G401 (cell line): ENCODE measurements at regions not wholly inside any gene's neighbourhood (a gene's known extent, or its start where the extent isn't known, plus 50 kb on each side); places are given as distances from the start of the nearest gene placed in this dataset.

Source experiments
- DNase-seq: peaks from one replicate; pipeline ENCODE4 v3.0.0-alpha.2; 2015; ENCODE audit warnings: low spot score
- in situ Hi-C: cut with HindIII; loops from 2 replicates; pipeline ENCODE4 v1.10.0; 2016; ENCODE audit warnings: low sequenced_read_pairs, mixed read lengths

DNA sequence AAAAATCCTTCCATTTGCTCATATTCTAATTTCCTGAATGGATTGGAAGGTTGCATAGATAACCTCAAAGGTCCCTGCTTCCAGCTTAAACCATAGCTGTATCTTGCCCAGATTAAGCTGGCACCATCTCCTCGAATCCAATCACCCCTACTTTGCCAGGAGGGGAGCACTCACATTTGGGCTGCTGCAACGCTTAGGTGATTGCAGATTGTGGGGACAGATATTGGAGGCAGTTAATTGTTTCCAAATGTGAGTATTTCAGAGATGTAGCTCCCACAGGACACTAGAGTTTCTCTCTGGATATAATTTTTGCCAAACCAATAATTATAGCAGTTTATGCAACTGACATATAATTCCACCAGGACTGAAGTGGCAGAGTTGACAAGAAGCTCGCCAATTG is 53.5 kb upstream of the ACSL1 start:
- no peak for DNase-seq
- in situ Hi-C loops = no loop called here

DNA sequence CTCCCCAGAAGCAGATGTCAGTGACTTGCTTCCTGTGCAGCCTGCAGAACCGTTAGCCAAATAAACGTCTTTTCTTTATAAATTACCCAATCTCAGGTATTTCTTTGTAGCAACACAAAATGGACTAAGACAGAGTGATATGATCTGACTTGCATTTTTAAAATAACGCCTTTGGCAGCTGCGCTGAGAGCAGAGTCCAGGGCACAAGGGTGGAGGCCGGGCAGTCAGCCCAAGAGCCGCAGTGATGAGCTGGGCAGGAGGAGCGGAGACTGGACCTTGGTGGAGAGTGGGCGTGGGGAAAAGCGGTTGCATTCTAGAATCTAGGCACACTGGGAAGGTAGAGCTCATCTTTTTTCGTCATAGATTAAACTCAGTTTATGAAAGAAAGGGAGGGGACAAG is 56.5 kb upstream of the ACSL1 start:
- in situ Hi-C loops = no loop called here
- DNase-seq = no peak

DNA sequence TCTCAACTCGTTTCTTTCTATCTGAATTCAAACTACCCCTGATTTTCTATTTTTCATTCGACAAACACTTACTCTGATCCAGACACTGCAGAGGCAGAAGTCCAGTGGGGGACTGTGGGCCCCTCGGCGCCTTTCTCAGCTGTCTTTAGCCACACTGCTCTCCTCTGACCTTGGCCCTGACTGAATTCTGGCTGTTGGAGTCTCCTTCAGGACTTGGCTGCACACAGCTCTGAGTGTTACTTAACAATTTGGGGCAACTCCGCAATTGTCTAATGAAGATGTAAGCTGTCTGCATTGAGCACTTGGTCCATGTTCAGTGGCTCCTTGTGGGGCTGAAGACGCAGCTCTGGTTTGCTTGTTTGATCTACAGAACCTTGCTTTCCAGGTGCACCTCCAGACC is 57.3 kb upstream of the ACSL1 start:
- no peak for DNase-seq
- in situ Hi-C loops = no loop called here

DNA sequence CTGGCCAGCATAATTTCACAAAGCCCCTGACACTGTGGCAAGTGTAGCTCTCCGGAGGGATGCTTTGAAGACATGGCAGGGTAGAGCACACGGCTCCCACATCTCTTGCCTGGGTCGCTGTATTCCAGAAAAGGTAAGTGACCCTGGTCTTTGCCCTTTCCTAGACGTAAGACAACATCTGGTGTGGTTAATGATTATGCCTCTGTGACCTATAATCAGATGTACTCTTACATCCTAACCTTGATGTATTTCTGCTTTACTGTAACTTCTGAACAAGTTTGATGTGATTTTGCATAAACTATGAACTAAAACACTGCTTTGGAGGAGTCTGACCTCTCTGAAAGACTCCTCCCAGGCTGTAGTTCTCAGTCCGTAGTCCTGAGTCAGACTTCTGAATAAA is 59.1 kb upstream of the ACSL1 start:
- in situ Hi-C loops = no loop called here
- no peak for DNase-seq

DNA sequence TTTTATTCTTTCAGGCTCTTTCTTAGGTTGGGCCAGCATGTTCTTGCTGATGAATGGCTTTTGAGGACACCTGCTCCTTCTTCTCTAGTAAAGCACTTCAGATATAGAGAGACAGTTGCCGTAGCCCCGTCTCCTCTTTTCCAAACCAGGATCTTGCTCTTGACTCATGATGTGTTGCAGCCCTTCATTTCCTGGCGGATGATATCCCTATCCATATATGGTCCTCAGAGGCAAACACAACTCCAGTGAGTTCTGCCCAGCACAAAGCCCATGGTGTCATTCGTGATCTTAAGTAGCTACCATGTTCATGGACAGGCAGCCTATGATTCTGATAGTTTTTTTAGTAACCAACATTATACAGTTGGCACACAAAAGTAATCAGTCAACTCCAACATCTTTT is 59.8 kb upstream of the ACSL1 start:
- DNase-seq = no peak
- in situ Hi-C loops = no loop called here

DNA sequence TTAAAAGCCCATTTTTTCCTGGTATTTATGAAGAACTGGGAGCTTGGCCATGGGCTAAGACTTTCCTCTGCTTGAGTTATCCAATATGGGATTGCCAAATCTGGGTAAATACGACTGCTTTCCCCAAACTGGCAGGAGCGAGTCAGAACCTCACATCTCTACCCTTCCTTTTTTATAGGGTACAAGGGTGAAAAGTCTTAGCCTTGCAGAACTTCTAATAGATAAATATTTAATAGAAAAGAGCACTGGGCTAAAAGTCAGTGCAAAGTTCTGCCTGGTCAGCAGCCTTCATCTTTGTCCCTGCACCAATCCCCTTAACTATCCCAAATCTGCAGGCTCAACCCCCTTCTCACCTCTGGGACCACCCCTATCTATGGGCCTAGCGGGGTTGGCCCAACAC is 61.6 kb upstream of the ACSL1 start:
- no peak for DNase-seq
- in situ Hi-C loops = no loop called here

DNA sequence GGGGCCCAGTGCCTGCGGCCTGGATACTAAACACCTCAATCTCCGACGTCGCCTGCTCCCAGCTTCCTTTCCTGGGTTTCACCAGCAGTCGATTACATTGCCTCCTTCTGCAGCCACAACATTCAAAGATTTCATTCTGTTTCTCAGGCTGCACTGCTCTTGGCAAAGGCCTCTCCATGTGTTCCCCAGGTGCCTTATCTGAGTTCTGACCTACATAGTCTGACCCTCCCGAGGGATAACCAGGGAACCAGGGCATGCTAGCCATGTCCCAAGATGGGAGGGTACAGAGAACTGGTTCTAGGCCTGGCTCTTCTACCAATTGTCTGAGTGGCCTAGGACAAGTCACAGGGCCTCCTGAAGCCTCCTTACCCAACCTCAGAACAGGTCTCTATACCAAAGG is 62.2 kb upstream of the ACSL1 start:
- in situ Hi-C loops = no loop called here
- no peak for DNase-seq

DNA sequence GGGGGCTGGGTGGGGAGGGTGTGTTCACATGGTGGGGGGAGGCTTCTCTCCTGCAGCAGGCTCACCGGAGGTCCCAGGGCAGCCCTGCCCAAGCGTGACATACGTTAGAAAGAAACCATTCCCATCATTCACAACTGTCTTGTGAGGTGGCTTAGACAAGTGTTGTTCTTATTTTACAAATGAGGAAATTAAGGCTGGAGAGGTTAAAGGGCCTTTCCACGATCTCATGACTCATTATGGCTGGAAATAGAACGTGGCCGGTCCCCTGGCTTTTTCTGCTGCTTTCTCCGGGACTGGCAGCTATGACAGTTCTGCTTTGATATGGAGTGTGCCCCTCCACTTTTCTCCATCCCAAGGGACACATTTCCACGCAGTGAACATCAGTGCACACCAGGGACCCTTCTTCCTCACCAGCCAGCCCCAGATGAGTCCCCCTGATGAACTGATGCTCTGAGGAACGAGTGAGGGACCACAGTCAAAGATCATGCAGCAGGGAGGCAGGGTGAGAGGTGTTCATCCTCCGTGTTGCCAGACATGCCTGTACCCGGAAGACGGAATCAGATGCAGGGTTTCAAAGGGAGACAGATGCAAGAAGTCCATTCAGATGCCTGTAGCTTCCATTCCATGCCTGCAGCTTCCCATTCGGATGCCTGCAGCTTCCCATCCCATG is 64.0 kb upstream of the ACSL1 start:
- DNase-seq = no peak
- in situ Hi-C loops = no loop called here

DNA sequence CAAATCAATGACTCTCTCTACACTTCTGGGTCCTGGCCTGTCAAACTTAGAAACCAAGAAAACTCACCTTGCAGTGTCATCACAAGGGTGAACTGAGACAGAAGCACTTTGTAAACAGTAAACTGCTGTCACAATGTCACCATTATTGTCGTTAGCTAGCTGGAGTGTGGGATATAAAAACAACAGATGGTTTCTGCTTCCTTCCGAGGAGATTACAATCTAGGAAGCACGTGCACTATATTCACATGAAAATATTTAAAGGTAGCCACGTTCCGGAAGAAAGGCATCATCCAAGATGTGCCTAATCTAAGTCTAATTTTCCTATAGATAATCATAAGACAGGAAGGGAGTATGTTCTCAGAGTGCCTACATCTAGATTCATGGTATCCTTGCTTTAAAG is 64.7 kb upstream of the ACSL1 start:
- no peak for DNase-seq
- in situ Hi-C loops = no loop called here

DNA sequence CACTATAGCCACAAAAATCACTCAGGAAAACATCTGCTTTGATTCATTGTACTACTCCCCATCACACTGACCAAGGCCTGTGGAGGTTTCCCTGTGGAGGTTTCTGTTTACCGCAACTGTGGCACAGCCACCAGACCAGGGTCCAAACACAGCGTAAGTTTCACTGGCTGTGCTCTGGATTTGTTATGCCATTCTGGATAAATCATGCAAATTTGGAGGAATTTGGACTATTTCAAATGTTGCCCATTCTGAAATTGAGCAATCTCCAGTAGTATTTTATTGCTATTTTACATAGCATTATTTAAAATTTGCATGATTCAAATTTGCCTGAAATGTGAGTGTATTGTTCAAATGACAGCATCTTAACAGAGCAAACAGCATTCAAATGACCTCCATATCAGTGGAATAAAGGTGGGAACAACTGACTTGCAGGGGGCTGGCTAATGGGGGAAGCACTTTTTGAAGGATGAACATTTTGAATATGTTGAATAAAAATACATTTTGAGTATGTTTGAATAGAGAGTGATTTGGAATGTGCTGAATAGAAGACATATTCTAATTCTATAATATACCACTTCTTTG is 66.1 kb upstream of the ACSL1 start:
- in situ Hi-C loops = no loop called here
- no peak for DNase-seq

DNA sequence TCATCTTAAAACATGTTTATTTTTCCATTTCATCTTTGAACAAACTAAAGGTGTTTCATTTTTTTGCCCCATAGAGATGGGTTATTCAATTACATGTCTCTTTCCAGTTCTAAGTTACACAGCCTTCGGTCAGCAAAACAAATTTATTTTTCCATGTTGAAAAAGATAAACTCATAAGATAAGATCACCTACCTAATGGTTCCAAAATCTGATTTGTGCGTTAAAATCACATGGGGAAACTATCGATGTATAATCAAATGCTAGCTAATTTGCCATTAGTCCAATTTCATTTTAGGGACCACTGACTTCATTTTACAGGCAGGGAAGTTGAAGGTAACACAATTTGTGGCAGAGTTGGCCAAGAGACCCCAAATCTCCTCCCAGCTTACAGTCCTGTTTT is 67.2 kb upstream of the ACSL1 start:
- in situ Hi-C loops = no loop called here

DNA sequence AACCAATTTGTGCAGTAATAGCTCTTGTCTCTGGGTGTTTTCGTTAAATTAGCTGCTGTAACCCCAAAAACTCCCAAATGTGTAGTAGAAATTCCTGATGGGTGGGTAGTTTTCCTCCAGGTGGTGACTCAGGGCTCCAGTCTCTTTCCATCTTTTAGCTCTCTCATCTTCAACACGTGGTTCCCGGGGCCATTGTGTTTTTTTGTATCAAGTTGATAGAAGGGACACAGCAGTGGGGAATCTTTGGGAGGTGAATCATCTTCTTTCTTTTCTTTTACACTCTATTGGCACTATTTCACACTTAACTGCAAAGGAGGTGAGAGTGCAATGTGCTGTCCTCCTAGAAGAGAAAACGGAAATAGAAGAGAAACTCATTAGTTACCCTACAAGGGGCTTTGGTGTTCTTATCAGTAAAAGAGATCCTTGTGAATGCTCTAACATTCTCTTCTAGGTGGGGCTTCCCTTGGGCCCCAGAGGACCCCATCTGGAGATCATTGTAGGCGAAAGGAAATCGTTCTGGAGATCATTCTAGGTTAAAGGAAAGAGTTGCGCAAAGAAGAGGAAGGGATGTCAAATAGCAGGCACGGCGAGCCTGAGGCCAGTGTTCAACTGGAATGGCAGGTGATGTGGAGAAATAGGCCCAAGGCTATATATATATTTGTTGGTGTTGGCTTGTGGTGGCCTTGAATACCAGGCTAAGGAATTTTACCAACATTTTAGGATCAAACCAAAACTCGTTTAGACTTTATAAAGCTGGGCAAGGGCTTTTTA is 68.2 kb upstream of the ACSL1 start:
- DNase-seq = no peak
- in situ Hi-C loops = no loop called here

More for the DNA sequence above, 67.2 kb upstream of the ACSL1 start:
- no peak for DNase-seq

DNA sequence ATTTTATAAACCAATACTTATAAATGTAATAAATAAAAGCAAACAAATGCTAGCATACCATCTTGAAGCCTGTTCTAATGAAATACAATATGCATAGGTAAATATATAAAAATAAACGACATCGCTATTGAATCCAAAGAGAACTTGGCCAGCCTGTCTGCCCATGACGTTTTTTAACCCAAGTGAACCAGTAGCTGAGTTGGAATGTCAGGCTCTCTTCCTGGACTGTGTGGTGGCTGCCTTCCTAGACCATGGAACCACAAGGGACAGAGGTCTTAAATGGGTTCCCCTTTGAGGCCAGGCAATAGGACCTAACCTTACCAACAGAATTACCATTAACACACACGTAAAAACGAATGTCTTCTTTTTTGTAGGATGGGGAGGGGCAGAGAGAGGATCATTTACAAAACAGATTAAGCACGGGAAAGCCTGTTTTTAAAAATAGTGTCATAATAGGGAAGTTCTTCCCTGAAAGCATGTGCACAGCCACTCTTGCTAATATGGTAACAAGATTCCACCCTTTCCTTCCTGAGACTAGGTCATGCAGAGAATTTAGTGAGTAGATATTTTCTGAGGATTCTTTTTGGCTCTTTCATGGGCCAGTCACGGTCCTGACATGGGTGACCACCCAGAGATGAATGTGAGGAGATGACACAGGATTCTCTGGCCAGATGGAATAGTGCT is 69.4 kb upstream of the ACSL1 start:
- in situ Hi-C loops = no loop called here
- DNase-seq = no peak

DNA sequence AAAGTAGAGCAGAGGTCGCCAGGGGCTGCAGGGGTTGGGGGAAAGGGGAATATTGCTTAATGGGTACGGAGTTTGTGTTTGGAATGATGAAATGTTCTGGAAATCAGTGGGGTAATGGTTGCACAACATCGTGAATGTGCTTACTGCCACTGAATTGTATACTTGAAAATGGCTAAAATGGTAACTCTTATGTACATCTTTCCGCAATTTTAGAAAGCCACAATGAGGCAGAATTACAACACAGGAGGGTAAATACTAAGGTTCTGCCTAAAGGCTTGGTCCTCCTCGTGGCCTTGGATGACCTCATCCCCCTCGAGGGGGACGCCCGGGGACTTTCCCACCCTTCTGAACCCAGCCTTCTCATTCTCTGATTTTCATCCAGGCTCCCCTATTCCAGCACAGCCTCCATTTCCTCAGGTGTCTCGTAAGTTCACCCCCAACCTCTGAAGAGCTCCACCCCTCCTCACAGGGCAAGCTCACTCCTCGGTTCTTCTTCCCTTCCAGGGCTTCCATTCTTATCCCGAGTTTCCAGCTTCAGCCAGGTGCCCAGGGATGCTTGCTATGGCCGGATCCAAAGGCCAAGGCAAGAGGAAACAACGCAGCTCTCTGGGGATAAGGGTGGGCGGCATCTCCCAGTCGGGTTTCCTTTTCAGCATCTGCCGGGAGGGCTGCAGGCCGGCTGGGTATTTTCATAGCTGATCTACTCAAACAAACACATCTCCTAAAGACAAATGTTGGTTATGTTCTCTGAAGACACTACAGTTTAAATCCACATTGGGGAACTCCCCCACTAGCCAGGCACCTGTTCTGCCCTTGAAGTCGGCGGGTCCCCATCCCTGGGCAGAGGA is 71.3 kb upstream of the ACSL1 start:
- in situ Hi-C loops = no loop called here
- no peak for DNase-seq

DNA sequence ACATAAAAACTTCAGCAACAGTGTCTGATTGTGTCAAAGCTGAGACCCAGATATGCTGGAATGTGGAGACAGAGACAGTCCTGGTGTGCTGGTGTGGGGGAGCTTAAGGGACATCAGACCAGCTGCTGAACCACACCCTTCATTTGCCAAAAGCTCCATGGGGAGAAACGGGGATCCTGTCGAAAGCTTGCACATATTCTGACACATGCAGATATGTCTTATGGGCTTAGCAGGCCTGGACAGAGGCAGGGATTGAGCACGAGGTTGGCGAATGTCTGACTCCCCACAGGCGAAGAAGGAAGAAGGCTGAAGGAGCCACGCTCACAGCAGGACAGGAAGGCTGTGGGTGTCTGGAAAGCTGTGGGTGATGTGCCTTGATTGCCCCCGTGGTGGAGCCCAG is 72.1 kb upstream of the ACSL1 start:
- in situ Hi-C loops = no loop called here
- DNase-seq = no peak

DNA sequence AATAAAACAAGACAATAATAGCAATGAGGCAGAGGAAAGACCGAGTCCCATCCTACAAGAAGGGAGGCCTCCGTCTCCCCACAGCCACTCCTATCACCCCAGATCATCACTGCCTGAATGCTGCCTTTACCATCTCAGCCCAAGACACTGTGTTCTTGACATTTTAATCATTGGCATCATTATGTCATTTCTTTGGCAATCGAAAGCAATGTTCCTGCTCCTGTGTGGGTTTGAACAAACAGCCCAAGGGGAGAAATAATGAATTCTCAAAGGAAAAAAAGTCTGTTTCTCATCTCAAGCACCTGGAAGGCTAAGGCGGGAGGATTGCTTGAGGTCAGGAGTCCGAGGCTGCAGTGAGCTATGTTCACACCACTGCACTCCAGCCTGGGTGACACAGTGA is 73.0 kb upstream of the ACSL1 start:
- in situ Hi-C loops = no loop called here
- no peak for DNase-seq

DNA sequence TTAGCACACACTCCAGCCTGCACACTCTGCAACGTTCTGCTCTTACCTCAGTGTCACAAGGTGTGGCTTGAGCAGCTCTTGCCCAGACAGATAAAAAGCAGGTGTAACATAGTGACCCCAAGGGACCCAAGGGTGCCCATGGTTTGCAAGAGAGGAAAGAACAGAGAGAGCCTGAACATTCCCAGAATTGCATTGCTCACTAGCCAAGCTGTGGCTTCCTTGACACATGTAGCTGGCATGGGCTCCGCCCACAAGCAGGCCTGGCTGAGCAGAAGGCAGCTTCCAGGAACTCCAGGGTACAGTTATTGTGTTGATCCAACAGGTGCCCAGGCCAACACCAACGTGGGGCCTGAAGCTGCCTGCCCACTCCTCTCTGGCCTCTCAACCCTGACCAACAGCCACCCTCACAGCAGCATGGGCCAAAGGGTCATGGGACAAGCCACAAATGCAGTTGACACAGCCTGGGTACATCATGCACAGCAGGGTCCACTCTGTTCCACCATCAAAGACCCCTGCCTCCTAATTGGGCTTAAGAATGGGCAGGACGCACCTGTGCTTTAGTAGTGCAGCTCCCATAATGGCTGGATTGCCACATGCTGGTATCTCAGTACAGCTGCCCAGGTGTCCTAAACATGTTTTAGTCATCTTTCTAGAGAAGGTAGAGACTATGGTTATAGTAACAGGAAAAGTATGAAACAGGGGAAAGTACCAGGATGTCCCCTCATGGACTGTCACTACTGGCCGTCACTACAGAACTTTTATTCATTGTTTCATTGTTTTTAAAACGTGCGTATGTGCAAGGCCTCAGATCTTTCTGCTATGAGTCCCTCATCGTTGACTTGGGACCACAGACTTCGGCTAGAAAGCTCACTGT is 73.7 kb upstream of the ACSL1 start:
- DNase-seq = no peak
- in situ Hi-C loops = no loop called here

DNA sequence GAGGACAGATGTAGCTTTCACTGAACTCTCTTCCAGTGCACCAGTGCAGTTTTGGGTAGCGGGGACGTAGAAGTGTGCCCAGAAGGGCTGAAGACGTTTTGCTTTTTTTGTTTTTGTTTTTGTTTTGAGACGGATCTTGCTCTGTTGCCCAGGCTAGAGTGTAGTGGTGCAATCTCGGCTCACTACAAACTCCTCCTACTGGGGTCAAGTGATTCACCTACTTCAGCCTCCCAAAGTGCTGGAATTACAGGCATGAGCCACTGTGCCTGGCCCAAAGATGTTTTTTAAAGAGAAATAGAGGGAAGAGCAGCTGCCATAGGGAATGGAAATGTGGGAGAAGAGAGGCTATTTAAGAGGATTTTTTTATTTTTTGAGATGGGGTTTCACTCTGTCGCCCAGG is 74.4 kb upstream of the ACSL1 start:
- in situ Hi-C loops = no loop called here
- no peak for DNase-seq

DNA sequence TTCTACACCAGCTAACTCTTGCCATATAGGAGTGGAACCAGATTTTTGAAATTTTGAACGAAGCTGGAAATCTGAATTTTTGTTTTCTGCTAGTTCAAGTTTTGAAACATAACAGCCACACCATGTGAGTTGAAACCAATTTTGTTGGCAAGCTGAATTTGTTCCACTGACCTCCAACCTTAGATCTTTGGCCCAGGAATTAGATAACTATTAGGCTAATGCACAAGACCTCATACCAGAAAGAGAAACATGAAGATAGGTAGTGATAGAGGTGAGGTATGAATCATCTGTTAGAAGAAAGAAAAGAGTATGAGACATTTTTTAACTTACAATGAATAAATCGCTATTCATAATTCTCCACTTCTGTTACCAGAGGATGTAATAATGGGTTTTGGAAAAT is 76.8 kb upstream of the ACSL1 start:
- no peak for DNase-seq
- in situ Hi-C loops = no loop called here
